Activated CD8-positive, alpha-beta memory T cell treated with anti-CD3 and anti-CD28 coated beads for 1 hour (primary cell): ENCODE measurements at regions not wholly inside any gene's neighbourhood (a gene's known extent, or its start where the extent isn't known, plus 50 kb on each side); places are given as distances from the start of the nearest gene placed in this dataset.

Experiments used
- DNase-seq, 2 donors: peaks; one replicate each; pipeline ENCODE4 v3.0.0-alpha.2; 2020; ENCODE audit warnings: low read depth in 1 of 2; ENCODE audit errors: extremely low read depth in 1 of 2

DNA sequence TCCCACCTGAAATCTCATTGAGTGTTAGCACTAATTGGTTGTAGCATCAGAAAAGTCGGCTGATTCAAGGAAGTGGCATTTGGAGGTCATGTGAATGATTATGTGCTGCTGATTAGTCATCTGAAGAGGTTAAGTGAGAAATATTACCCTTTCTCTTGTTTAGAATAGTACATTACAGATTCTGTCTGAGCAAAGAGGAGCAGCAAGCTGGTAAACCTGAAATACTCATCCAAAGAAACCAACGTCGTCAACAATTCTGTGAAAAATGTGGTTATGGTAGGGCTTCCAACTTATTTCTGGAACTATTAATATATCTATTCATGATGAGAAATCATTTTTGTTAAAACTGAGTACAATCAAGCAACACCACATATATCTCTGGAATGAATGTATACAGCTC, 1024.9 kb downstream of the TUSC7 start:
- DNase-seq: no peak

DNA sequence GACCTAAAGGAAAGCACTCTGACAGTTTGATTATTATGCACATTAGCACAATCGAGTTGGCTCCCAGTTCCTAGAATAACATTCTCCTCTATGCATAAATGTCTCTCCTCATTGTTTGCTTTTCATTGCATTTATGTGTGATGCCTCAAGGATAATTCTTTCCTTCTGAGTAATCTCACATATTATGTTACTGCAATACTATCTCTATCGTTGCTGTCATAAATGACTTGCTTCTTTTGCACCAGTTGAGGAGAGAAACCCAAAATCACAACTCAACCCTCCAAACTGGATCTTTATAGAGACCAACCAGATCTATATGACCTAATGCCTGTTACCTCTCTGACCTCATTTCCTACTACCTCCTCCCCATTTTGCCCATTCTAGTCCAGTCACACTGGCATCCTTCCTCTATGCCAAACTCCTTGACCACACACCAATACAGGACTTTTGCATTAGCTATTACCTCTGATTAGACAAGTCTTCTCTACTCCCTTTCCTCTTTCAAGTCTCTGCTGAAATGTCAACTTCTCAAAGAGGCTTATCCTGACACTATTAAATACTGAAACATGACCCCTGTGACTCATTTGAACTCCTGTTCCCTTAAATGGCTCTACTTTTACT, 1026.0 kb downstream of the TUSC7 start:
- DNase-seq: no peak

DNA sequence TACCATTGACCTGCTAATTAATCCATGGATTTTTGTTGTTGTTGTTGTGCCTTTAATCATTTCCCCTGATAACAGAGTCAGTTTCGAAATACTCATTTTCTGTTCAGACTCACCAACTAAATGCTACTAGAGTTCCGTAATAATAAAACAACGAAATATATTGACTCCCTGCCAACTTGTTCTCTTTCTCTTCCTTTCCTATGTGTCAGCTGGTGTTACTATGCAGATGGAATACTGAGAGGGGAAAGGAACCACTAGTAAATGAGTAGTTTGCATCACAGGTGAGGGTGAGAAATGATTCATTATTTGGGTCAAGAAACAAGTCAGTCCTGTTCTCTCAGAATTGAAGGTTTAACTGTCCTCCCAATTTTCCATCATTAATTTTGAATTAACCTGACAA, 1027.3 kb downstream of the TUSC7 start:
- no peak for DNase-seq

DNA sequence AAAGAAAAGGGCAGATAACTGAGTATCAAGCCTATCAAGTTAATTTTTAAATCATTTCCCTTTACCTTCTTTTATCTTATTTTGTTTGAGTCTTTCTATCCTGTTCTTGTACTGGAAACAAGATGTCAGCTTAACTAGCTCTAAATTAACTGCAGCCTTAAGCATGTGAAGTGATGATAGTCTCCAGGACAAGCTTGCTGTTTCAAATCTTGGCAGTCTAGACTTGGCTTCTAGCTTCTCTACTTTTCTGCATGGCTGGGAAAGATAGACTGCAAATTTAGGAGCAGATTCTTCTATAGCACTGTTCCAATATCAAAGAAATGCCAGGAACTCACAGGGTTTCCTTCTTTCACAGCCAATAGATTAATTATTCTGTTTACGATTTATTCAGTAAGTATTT, 1034.4 kb downstream of the TUSC7 start:
- no peak for DNase-seq

DNA sequence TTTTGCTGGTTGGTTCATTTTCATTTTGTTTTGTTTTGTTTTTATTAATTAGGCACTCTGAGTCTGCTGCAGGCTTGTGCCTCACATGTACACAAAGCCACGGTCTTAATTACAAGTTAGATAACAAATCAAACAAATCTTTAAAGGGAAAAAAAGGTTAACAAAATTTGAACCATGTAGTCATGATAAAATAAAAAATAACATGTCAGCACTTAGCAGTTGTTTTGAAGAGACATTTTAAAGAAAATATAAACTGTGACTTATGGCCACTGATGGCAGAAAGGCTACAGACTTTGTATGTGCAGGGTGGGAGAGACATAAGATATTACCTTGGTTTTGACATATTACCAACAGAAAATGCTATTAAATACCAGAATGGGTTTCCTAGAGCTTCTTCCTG, 1035.4 kb downstream of the TUSC7 start:
- no peak for DNase-seq

DNA sequence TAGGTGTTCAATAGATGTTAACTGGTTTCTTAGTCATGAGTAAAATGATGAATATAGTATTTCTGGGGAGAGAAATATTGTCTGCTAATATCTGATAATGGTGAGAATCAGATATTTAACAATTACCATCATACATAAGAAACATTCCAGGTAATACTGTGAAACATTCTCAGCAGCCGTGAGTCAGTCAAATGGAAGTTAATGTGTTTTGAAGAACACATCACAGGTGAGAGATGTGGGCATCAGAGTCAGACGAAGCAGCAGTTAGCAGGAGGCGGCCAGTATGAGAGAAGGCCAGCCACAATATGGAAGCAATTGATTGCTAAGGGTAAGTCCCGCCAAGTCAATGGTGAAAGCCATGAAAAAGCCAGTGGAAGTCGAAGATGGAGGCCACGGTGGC, 1035.9 kb downstream of the TUSC7 start:
- no peak for DNase-seq

DNA sequence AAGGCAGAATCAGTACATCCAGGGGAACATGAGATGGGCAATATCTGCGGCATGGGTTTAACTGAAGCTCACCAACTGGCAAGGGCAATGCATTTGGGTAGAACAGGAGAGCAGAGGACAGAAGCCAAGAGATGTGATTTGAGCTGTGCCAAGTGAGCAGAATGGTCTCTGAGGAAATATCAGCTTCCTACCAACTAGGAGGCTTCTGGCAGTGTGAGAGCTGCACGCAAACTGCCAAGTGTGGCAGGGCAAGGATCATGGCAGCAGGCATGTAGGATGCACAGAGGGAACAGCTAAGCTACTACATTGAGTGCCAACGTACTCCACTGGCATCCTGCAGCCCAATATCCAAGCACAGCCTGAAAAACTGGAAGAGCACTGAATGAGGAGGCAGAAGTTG, 1036.5 kb downstream of the TUSC7 start:
- DNase-seq: no peak

DNA sequence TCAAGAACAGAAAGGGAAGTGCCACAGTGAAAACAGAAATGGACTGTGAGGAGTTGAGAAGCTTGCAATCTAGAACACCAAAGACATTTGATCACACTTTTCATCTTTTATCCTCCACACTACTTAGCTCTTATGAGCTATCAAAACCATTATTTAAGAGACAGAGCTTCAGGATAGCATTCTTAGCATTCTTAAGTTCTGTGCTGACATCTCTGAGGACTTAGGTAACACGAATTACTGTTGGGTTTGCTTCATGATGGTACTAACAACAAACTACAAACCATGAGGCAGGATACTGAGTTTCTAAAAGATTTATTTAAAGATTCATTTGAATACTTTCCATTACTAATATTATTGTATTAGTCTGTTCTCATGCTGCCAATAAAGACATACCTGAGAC, 1038.6 kb downstream of the TUSC7 start:
- no peak for DNase-seq

DNA sequence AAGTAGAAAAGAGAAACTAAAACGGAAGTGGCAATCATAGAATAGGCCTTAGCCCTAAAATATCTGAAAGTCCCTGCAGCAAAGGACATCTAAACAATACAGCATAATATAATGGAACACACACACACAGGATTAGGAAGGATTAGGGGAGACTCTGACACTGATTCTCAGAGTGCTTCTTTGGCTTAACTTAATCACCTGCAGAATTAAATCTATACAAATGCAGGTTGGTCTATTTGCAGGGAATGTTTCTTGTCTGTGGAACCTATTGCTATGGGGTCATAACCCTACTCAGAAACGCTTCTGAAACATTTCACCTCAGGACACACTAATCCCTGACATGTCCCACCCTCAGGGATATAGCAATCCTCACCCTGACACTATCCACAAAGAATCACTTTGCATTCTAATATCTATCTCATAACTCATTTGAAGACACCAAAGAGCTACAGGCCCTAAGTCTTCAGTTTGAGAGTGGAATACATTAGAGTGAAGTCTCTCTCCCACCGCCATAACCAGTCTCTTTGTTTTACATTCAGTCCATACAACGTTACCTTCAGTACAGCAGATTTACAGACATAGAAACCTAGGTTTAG, 1041.2 kb downstream of the TUSC7 start:
- no peak for DNase-seq

DNA sequence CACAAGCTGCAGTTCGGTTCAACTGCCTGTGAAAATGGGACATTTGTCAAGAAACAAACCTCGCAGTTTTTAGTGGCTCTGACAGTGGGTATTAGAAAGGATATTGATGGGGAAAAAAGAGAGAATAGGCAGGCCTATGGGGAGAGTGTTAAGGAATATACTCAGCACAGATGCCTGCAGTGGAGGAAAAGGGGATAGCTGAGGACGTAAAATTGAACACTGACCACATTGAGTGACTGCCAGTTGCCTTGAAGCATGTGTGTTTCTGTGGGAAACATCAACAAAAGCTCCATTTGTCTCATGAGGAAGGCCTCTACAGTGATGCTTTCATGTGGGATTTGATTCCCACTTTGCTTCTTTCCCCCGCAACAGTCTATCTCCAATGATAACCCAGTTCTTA, 1042.1 kb downstream of the TUSC7 start:
- DNase-seq: no peak

DNA sequence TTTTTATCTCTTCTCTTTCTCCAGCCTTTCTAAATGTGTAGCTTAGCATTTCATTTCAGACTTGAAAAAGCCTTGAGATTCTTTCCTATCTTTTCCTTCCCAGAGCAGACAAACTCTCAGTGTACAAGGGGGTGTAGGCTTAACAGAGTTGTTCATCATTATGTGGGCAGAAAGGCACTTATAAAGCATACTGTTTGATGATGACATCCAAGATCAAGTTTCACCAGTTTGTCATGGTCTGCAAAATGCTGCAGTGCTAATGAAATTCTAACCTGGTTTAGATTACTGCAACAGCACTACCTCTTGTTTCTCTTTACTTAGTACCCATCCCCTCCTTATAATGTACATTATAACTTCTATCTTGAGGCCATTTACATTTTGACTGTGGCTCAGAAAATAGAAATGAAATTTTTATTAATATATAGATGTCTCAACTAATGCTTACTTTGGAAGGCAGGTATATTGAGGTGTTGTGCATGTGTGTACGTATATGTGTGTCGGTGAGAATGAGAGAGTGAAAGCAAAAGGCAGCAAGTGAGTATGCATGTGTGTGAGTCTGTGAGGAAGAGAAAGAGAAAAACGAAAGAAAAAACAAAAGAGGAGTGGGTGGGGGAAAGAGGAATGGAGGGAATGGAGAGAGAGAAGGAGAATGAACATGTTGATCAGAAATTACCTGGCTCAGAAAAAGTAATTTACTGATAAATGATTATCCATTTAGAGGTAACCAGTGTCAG, 1043.6 kb downstream of the TUSC7 start:
- DNase-seq: no peak

DNA sequence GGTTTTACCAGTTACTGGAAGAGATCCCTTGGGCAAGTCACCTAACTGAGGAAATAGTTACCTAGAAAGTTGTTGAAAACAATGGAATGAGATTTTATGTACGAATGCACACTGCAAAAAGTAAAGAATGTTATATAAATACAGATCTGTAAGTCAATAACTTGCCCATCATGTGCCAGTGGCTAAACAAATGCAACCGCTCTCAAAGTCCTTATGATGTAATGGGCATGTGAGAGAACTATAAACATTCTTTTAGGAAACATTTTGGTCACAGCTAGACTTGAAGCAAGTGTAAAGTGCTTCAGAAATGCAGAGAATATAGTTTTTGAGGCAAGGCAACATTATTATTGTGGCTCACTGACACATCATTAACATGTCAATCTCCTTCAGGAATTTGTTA, 1044.5 kb downstream of the TUSC7 start:
- no peak for DNase-seq

DNA sequence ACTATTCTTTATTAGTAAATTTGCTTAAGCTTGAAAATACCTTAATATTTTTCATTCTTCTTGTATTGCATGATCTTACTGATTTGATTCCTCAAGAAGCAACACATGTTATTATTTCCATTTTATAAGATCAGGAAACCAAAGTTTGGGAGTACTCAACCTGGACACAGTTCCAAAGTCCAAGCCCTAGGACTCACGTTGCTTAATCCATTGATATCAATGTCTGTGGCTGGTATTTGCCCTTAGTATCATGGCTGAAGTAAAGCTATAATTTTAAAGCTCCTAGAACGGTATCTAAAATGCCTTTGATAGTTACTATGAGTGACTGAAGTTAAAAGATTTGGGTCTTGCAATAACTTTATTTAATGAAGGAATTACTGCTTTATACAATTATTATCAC, 1045.3 kb downstream of the TUSC7 start:
- no peak for DNase-seq

DNA sequence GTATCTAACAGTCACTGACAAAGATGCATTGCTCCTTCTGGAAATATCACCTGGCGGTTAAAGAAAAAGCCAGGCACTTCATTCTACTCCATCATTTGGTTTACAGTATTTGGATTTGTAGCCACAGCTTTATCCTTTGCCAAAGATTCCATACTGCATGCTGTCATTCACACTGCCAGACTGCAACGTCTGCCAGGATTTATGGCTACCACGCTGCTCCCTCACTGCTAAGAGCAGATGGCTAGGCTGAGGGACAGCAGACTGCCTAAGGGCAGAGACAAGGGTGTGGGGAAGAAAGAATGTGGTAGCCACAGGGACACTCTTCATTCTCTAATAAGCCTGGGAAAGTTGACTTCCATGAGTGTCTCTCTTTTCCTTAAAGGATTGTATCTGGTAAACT, 1047.0 kb downstream of the TUSC7 start:
- DNase-seq: no peak

DNA sequence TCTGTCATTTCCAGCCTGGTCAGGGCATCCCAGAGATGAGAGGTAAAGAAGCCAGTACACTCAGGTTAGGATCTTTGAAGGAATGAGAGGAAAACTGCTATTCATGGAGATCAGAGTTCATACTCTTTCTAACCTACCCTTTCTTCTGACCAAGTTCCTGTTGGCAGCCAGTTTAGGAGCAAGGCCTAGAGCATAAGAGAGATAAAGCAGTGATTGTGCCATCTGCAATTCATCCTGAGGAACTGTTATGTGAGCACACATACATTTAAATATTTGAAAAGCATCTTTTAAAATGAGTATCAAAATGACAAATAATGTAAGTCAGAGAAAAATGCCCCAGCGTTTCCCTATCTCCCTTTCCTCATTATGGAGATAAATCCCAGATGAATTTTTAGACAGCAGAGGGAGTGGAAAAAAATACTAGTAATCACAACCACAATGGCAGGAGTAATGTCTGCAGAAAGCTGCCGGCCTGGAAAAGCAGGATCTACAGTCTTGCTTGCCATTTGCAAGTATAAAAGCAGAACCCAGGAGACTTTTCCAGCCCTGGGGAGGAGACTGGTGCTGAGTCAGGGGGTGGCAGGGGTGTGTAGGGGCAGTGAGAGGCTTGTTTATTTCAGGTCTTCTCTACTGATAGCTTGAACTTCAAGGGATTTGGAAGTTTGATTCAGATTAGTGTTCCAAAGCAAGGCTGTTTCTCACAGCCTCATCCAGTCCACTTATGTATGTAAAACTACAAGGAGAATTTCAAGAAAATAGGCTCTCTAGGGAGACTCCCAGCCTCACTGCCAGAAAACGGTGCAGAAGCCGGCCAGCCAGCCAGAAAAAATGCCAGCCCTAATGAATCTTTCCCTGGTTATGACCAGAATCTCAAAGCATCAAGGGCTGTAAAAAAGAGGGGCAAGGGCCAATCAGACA, 1052.4 kb downstream of the TUSC7 start:
- DNase-seq: no peak

DNA sequence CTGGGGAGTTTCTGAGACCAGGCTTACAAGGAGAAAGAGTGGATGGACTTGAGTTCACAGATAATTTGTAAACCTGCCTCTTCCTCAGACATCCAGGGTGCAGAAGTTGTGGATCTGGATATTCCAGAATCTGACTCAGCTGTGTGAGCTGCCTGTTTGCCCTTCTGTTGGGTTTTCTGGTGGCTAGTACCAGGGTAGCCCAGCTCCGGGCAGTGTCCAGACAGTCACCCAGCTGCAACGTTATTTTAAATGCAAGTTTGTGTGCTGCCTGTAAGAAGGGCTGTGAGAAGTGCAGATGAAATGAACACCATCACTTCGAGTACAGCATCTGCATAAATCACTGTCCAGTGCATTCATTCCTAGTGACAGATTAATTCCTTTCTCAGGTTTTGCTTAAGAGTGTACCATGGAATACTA, 1053.0 kb downstream of the TUSC7 start:
- no peak for DNase-seq

DNA sequence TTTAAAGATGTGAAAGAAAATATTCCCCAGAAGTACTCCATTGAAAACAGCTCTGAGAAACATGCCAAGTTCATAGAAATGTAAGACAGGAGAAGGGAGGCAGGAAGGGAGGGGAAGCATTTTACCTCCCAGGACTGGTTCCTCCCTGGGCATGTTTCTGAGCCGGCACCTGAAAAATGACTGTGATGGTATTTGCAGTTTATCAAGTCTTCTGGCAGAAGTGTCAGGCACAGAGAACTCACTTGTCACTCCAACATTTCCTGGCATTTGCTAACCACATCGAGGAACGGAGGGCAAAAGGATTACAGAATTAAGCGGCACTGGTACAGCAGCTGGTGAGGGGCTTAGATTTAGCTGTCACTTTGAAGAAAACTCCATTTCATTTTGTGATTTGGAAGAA, 1054.0 kb downstream of the TUSC7 start:
- no peak for DNase-seq

DNA sequence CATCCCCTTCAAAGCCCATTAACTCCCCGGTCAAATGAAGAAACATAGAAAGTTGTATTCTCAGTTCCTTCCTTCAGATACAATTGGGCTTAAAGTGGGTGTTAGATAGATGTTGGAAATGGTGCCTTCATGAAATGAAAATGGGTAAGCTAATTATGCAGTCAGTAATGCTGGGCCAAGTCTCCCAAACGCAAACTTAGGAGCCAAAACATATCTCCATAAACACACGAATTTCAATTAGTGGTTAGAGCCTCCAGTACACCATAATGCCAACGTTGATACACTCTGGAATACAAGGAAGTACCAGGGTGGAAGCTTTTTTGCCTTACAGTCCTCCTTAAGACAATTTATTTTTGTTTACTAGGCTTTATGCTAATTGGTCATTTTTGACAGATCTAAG, 1059.0 kb downstream of the TUSC7 start:
- no peak for DNase-seq

DNA sequence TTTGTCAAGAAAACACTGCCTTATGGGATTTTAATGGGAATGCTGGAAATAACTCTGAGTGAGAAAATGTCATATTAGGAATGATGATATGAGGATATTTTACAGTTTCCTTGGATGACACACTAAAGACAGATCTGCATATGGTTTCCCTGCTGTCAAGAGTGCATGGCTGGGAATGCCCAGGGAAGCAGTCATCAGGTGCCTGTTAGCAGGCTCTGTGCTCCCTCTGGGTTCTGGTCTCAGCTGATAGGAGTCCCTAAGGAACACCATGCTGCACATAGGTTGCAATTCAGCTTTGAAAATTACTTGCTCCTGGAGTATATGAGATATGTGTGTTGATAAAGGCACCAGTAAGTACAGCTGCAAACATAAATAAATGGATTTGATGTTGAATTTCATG, 1064.6 kb downstream of the TUSC7 start:
- no peak for DNase-seq

DNA sequence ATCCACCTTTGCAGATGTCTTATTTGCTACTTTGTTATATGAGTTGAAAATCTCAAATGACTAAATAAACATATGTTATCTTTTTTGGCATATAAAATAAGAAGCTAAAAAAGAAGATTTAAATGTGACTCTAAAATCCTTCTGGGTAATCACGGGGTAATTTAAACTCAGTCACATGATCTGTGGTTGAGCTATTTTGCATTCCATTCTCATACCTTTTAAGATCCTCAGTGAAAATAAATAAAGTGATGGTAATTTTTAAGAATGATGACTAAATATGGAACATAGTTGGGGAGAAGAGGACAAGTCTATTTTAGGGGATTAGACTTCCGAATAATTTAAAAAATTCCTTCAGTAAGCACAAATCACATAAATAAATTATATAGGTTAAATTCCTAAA, 1076.8 kb downstream of the TUSC7 start:
- no peak for DNase-seq

DNA sequence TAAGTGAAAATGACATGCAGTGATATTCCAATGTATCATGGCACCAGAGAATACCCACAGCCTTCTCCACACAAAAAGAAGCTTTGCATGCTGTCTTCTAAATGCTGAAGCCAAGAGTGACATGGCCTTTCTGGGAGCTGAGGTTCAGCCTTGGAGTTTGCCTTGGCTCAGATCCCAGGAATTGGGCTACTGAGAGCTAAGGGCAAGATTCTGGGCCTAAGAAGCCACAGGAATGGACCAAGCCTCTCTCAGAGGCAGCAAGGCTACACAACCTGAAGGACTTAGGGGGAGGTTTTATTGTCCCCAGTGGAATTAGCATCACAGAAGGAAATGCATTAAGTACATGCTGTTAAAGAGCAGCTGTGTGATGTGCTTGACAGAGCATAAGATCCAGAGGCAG, 1078.5 kb downstream of the TUSC7 start:
- DNase-seq: no peak

DNA sequence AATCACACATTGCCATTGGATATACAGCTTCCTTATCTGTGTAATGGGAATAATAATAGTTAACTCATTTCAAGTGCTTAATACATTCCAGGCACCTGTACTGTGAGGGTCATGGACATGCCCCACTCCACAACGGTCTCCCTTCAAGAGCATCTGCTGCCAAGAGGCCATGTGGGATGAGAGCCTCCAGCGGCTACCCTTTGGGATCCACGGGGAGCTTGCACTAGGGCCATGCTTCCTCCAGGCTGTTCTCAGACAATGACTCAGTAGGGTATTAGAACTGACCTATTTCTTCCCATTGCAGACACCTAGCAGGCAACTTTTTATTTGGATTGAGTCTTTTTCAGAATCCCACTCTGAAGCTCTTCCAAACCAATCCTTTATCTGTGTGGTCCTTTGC, 1078.9 kb downstream of the TUSC7 start:
- no peak for DNase-seq
